Spleen (tissue), 11 donors: ENCODE measurements at regions not wholly inside any gene's neighbourhood (a gene's known extent, or its start where the extent isn't known, plus 50 kb on each side); places are given as distances from the start of the nearest gene placed in this dataset.

Experiments
- DNase-seq: peaks from one replicate; pipeline ENCODE4 v3.0.0-alpha.2; 2020
- H3K27ac ChIP-seq, 8 donors: fragments of 200-600 bp; sonication (generic) in 7 of 8; 1 replicate in 4 of 8; 2 replicates in 4 of 8; pipeline versions ENCODE4 v1.5.0 to v1.8.0; 2016 to 2021; ENCODE audit warnings: inconsistent platforms in 4 of 8, mild to moderate bottlenecking in 4 of 8, moderate library complexity in 1 of 8
- H3K27me3 ChIP-seq, 7 donors: fragments of 200-600 bp; sonication (generic) in 6 of 7; replicated peaks in 1 of 7; 1 replicate in 4 of 7; 2 replicates in 3 of 7; pipeline versions ENCODE4 v1.5.0 to v1.8.0; 2016 to 2021; ENCODE audit warnings: inconsistent platforms in 3 of 7, mild to moderate bottlenecking in 1 of 7
- H3K36me3 ChIP-seq, 6 donors: fragments of 200-600 bp; sonication (generic) in 5 of 6; 1 replicate in 4 of 6; 2 replicates in 2 of 6; pipeline versions ENCODE4 v1.5.0 to v1.8.0; 2016 to 2021; ENCODE audit warnings: inconsistent platforms in 2 of 6
- H3K4me1 ChIP-seq, 6 donors: fragments of 200-600 bp; sonication (generic) in 5 of 6; 1 replicate in 3 of 6; 2 replicates in 3 of 6; pipeline versions ENCODE4 v1.5.0 to v1.8.0; 2016 to 2021; ENCODE audit warnings: inconsistent platforms in 3 of 6
- H3K4me3 ChIP-seq, 8 donors: fragments of 200-600 bp; sonication (generic) in 7 of 8; 1 replicate in 4 of 8; 2 replicates in 4 of 8; pipeline versions ENCODE4 v1.5.0 to v1.8.0; 2016 to 2021; ENCODE audit warnings: inconsistent platforms in 4 of 8, mild to moderate bottlenecking in 4 of 8, moderate library complexity in 2 of 8
- H3K9me3 ChIP-seq, 8 donors: fragments of 200-600 bp; sonication (generic) in 7 of 8; 1 replicate in 4 of 8; 2 replicates in 4 of 8; pipeline versions ENCODE4 v1.5.0 to v1.8.0; 2016 to 2021; ENCODE audit warnings: inconsistent platforms in 4 of 8
- POLR2A ChIP-seq, 3 donors: fragments of 450-650 bp; IDR thresholded peaks; one replicate each; pipeline ENCODE4 v1.5.1; 2017; ENCODE audit warnings: antibody characterized with exemption in 3 of 3, mild to moderate bottlenecking in 1 of 3
- POLR2AphosphoS5 ChIP-seq, 3 donors: sonication (generic); formaldehyde crosslinking; IDR thresholded peaks; one replicate each; pipeline ENCODE4 v1.5.1; 2017; ENCODE audit warnings: antibody characterized with exemption in 3 of 3
- WGBS, 5 donors: extraction: QIAGEN DNeasy Blood & Tissue Kit in 3 of 5; methylation state at CpG; one replicate each; pipeline versions ENCODE4 v1.1.5 to v1.1.7; 2013 to 2018; 5-methylcytosine and 5-hydroxymethylcytosine counted together
- intact Hi-C: fragments of 100-400 bp; cut with DNase I; formaldehyde crosslinking; loops from one replicate; pipeline ENCODE4 v1.15.0; 2023; ENCODE audit warnings: low total_unique reads
- TF ChIP-seq, protein P1 (sequence below), 11 experiments: fragments of 200-600 bp in 7 of 11; fragments of 450-650 bp in 4 of 11; sonication (generic) in 4 of 11; IDR thresholded peaks in 8 of 11; conservative IDR thresholded peaks in 3 of 11; 1 replicate in 7 of 11; 2 replicates in 4 of 11; pipeline versions ENCODE4 v1.4.0 to v1.8.0; 2016 to 2021; ENCODE audit warnings: antibody characterized with exemption in 11 of 11, inconsistent platforms in 4 of 11, mild to moderate bottlenecking in 1 of 11
- donor health status: healthy with polysubstance abuse.
- donor health status: DM: no; HTN: no; CAD: no; lungs with moderate emphysema.
- donor health status: DM: no; HTN: no; CAD: no.
- donor health status: Bipolar disorder and iron deficiency.
- donor health status: healthy.
- donor health status: DM: no; HTN: no; CAD: no.
- donor health status: DM: yes; HTN: yes; CAD: no.

- no peak overlapping the region for H3K27ac ChIP-seq
- DNase-seq, result no peak
- intact Hi-C loops, result no loop called here
- no peaks in the 10 kb centered on the region for H3K36me3 ChIP-seq
- no peak overlapping the region for H3K4me3 ChIP-seq
- peaks cover 0 to 2% (median 0%) of the 10 kb centered on the region in 8 donors for H3K9me3 ChIP-seq
- H3K4me1 ChIP-seq, result no peaks in the 10 kb centered on the region
- H3K27me3 ChIP-seq, result no peaks in the 10 kb centered on the region
- WGBS, 5 donors, result 77 to 87% (median 84%) methylated on average over 3 of the region's 3 CpGs
- TF ChIP-seq POLR2A (IDR thresholded peaks at IDR 0.05) (no peak), POLR2AphosphoS5 (IDR thresholded peaks at IDR 0.05) (no peak)
- TF ChIP-seq, protein P1, sequence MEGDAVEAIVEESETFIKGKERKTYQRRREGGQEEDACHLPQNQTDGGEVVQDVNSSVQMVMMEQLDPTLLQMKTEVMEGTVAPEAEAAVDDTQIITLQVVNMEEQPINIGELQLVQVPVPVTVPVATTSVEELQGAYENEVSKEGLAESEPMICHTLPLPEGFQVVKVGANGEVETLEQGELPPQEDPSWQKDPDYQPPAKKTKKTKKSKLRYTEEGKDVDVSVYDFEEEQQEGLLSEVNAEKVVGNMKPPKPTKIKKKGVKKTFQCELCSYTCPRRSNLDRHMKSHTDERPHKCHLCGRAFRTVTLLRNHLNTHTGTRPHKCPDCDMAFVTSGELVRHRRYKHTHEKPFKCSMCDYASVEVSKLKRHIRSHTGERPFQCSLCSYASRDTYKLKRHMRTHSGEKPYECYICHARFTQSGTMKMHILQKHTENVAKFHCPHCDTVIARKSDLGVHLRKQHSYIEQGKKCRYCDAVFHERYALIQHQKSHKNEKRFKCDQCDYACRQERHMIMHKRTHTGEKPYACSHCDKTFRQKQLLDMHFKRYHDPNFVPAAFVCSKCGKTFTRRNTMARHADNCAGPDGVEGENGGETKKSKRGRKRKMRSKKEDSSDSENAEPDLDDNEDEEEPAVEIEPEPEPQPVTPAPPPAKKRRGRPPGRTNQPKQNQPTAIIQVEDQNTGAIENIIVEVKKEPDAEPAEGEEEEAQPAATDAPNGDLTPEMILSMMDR (IDR thresholded peaks at IDR 0.05 in 8 of 11, conservative IDR thresholded peaks at IDR 0.05 in 3 of 11), result no peak
Observed at GRCh38 chr11:91141655-91142054, 918.8 kb upstream of the CHORDC1 start.

- no peak for DNase-seq
- 73 to 90% (median 82%) methylated on average over 2 of the region's 2 CpGs for whole genome bisulfite sequencing, 5 donors
- Histone ChIP-seq H3K9me3 (peaks cover 0 to 2% (median 0%) of the 10 kb centered on the region in 8 donors), H3K4me3 (no peak overlapping the region), H3K27me3 (no peaks in the 10 kb centered on the region), H3K36me3 (no peaks in the 10 kb centered on the region), H3K27ac (no peak overlapping the region), H3K4me1 (no peaks in the 10 kb centered on the region)
- TF ChIP-seq POLR2A (IDR thresholded peaks at IDR 0.05) (no peak), POLR2AphosphoS5 (IDR thresholded peaks at IDR 0.05) (no peak)
- TF ChIP-seq, protein P1 (IDR thresholded peaks at IDR 0.05 in 8 of 11, conservative IDR thresholded peaks at IDR 0.05 in 3 of 11), result no peak
- intact Hi-C loops, result no loop called here
Observed at GRCh38 chr11:91136631-91137030, 913.8 kb upstream of the CHORDC1 start.

- H3K9me3 ChIP-seq, result no peaks in the 10 kb centered on the region
- no peaks in the 10 kb centered on the region for H3K36me3 ChIP-seq
- H3K4me3 ChIP-seq, result no peak overlapping the region
- intact Hi-C loops, result no loop called here
- no peaks in the 10 kb centered on the region for H3K27me3 ChIP-seq
- TF ChIP-seq POLR2A (IDR thresholded peaks at IDR 0.05), result no peak
- no peak for TF ChIP-seq POLR2AphosphoS5 (IDR thresholded peaks at IDR 0.05)
- no peak overlapping the region for H3K27ac ChIP-seq
- no peak for DNase-seq
- H3K4me1 ChIP-seq, result no peaks in the 10 kb centered on the region
Observed at GRCh38 chr11:91133361-91133760, 910.5 kb upstream of the CHORDC1 start.

- WGBS, 5 donors, result 75 to 88% (median 77%) methylated on average over 3 of the region's 3 CpGs
- peaks cover 0 to 8% (median 0%) of the 10 kb centered on the region in 8 donors for H3K9me3 ChIP-seq
- H3K27me3 ChIP-seq, result no peaks in the 10 kb centered on the region
- H3K4me3 ChIP-seq, result no peak overlapping the region
- no peaks in the 10 kb centered on the region for H3K36me3 ChIP-seq
- H3K4me1 ChIP-seq, result no peaks in the 10 kb centered on the region
- intact Hi-C loops, result no loop called here
- TF ChIP-seq, protein P1 (IDR thresholded peaks at IDR 0.05 in 8 of 11, conservative IDR thresholded peaks at IDR 0.05 in 3 of 11), result no peak
- TF ChIP-seq POLR2A (IDR thresholded peaks at IDR 0.05) (no peak), POLR2AphosphoS5 (IDR thresholded peaks at IDR 0.05) (no peak)
- no peak overlapping the region for H3K27ac ChIP-seq
- DNase-seq, result no peak
Observed at GRCh38 chr11:91129596-91129995, 906.7 kb upstream of the CHORDC1 start.

DNA sequence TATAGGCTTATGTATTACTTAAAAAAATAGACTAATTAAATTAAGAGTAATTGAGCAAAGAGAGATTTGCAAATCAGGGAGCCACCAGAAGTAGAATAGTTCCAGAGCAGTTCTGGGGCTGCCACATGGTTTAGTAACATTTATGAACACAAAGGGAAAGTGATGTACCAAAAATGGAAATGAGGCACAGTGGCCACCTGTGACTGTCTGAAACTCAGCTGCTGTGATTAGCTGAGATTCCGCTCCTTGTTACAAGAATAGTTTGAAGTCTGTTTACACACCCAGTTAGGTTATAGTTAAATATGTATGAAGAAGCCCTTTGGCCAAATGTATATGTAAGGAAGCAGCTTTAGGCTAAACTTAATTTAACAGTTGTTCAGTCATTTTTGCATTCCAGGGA lies 901.5 kb upstream of the CHORDC1 start:
- Histone ChIP-seq H3K4me3 (no peak overlapping the region), H3K27me3 (no peaks in the 10 kb centered on the region), H3K27ac (no peak overlapping the region), H3K4me1 (no peaks in the 10 kb centered on the region), H3K9me3 (peaks cover 0 to 8% (median 0%) of the 10 kb centered on the region in 8 donors), H3K36me3 (no peaks in the 10 kb centered on the region)
- intact Hi-C loops, result no loop called here
- TF ChIP-seq POLR2A (IDR thresholded peaks at IDR 0.05), result no peak
- no peak for TF ChIP-seq POLR2AphosphoS5 (IDR thresholded peaks at IDR 0.05)
- TF ChIP-seq, protein P1 (IDR thresholded peaks at IDR 0.05 in 8 of 11, conservative IDR thresholded peaks at IDR 0.05 in 3 of 11), result no peak
- no peak for DNase-seq
- 92 to 100% (median 97%) methylated on average over 1 of the region's 1 CpG for WGBS, 5 donors
